ENCODE measurements at regions not wholly inside any gene's neighbourhood (a gene's known extent, or its start where the extent isn't known, plus 50 kb on each side); places are given as distances from the start of the nearest gene placed in this dataset.

DNA sequence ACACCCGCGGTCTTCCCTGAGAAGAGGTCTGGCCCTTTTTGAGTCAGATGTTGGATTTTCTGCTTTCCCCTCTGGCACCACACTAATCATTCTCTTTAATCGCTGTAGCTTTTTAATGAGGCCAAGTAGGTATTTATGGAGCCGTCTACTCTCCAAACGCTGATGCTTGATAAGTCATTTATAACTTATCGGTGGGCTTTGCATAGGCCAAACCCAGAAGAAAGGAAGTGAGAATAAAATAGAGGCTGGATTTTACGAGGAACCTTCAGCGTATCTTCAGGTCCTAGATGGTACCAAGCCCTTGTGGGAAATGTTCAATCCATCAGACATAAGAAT lies 142.5 kb upstream of the CTAGE1 start:
- TF ChIP-seq CTCF (IDR thresholded peaks at IDR 0.05) (no peak), POLR2AphosphoS5 (IDR thresholded peaks at IDR 0.05) (no peak), EP300 (IDR thresholded peaks at IDR 0.05) (no peak), POLR2A (IDR thresholded peaks at IDR 0.05) (no peak)

All from suprapubic skin (tissue), 4 donors.